Suprapubic skin (tissue), 2 donors: ENCODE measurements at regions not wholly inside any gene's neighbourhood (a gene's known extent, or its start where the extent isn't known, plus 50 kb on each side); places are given as distances from the start of the nearest gene placed in this dataset.

Experiments used
- EP300 ChIP-seq: sonication (generic); formaldehyde crosslinking; IDR thresholded peaks from one replicate; pipeline ENCODE4 v1.6.1; 2017; ENCODE audit warnings: antibody characterized with exemption
- POLR2A ChIP-seq, 2 donors: fragments of 450-650 bp; IDR thresholded peaks; one replicate each; pipeline ENCODE4 v1.6.1; 2017; ENCODE audit warnings: antibody characterized with exemption in 2 of 2, mild to moderate bottlenecking in 2 of 2, moderate library complexity in 2 of 2

- TF ChIP-seq EP300 (no peak), POLR2A (IDR thresholded peaks at IDR 0.05) (no peak)
Observed at GRCh38 chr4:15198070-15198727, 195.9 kb downstream of the CPEB2 start.
